NB4 (cell line): ENCODE measurements at regions not wholly inside any gene's neighbourhood (a gene's known extent, or its start where the extent isn't known, plus 50 kb on each side); places are given as distances from the start of the nearest gene placed in this dataset.

Experiments used
- POLR2A ChIP-seq: IDR thresholded peaks from 2 replicates; pipeline ENCODE4 v1.6.1; 2011; ENCODE audit warnings: mild to moderate bottlenecking; ENCODE audit not compliant: insufficient read length; ENCODE audit errors: extremely low read depth
- TF ChIP-seq, protein P1 (sequence below): IDR thresholded peaks from one replicate; pipeline ENCODE4 v1.5.1; 2012; ENCODE audit warnings: low read depth, low read length

- TF ChIP-seq, protein P1, sequence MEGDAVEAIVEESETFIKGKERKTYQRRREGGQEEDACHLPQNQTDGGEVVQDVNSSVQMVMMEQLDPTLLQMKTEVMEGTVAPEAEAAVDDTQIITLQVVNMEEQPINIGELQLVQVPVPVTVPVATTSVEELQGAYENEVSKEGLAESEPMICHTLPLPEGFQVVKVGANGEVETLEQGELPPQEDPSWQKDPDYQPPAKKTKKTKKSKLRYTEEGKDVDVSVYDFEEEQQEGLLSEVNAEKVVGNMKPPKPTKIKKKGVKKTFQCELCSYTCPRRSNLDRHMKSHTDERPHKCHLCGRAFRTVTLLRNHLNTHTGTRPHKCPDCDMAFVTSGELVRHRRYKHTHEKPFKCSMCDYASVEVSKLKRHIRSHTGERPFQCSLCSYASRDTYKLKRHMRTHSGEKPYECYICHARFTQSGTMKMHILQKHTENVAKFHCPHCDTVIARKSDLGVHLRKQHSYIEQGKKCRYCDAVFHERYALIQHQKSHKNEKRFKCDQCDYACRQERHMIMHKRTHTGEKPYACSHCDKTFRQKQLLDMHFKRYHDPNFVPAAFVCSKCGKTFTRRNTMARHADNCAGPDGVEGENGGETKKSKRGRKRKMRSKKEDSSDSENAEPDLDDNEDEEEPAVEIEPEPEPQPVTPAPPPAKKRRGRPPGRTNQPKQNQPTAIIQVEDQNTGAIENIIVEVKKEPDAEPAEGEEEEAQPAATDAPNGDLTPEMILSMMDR, result no peak
- no peak for TF ChIP-seq POLR2A
These were observed 126.9 kb upstream of the CYP1B1 start for GRCh38 chr2:38202713-38203445.
